HG02852 (cell line): ENCODE measurements at regions not wholly inside any gene's neighbourhood (a gene's known extent, or its start where the extent isn't known, plus 50 kb on each side); places are given as distances from the start of the nearest gene placed in this dataset.
"Not testable (repeated sequence)": the region's sequence is repeated elsewhere in the genome, so short reads cannot be mapped to it uniquely, and the experiment has no call there.

Experiments
- ATAC-seq: cut with Tn5 transposase; IDR thresholded peaks from one replicate; pipeline ENCODE4 v1.9.1; 2021; ENCODE audit warnings: mild to moderate bottlenecking, moderate library complexity; ENCODE audit not compliant: unreplicated experiment

- not testable (repeated sequence) for ATAC-seq
These were observed 1487.2 kb upstream of the WWC1 start for GRCh38 chr5:166804223-166804622.

GRCh38 chr5:166804693-166805092 lies 1486.8 kb upstream of the WWC1 start:
- not testable (repeated sequence) for ATAC-seq

GRCh38 chr5:166810093-166810658 lies 1481.3 kb upstream of the WWC1 start:
- ATAC-seq, result not testable (repeated sequence)

GRCh38 chr5:166810721-166811120 lies 1480.7 kb upstream of the WWC1 start:
- ATAC-seq, result no peak

DNA sequence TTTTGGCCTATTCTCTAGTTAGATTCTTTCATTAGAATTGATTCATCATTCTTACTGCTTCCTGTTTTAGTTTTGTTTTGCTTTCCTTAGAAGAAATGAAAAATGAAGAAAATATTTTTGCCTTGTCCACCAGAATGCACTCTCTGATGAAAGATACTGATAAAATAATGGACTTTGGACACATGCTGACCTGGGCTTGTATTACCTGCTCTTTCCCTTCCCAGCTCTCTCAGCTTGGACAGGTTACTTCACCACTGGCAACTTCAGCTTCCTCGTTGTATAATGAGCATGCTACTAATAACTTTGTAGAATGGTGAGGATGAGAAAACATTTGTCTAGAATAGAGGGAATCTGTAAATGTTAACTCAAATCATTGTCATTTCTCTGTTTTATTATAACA lies 1468.1 kb upstream of the WWC1 start:
- ATAC-seq, result no peak

- no peak for ATAC-seq
These were observed 1457.2 kb upstream of the WWC1 start for GRCh38 chr5:166834246-166834645.

- no peak for ATAC-seq
These were observed 1446.4 kb upstream of the WWC1 start for GRCh38 chr5:166845044-166845443.

DNA sequence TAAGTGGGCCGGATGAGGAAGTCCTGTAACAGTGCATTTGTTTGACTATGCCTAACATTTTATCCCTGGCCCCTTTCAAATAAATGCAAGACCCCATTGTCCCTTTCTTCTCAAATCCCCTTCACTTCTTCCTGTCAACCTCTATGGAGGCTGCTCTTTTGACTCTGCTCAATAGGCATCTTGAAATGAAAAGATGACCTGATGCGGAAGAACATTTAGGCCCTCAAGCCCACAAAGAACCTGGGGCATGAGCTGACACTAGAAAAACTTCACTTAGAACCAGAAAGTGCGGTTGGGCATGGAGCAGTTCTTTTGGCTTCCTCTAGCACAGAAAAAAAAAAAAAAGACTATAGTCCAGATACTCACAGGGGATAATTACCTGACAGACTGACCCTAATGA lies 1434.7 kb upstream of the WWC1 start:
- no peak for ATAC-seq

GRCh38 chr5:166860426-166860825 lies 1431.0 kb upstream of the WWC1 start:
- no peak for ATAC-seq

- ATAC-seq, result no peak
These were observed 1428.9 kb upstream of the WWC1 start for GRCh38 chr5:166862581-166862980.

- no peak for ATAC-seq
These were observed 1426.2 kb upstream of the WWC1 start for GRCh38 chr5:166865206-166865605.

GRCh38 chr5:166880456-166880855 lies 1411.0 kb upstream of the WWC1 start:
- ATAC-seq, result no peak

- ATAC-seq, result no peak
These were observed 1409.6 kb upstream of the WWC1 start for GRCh38 chr5:166881802-166882201.

GRCh38 chr5:166883016-166883415 lies 1408.4 kb upstream of the WWC1 start:
- ATAC-seq, result no peak

DNA sequence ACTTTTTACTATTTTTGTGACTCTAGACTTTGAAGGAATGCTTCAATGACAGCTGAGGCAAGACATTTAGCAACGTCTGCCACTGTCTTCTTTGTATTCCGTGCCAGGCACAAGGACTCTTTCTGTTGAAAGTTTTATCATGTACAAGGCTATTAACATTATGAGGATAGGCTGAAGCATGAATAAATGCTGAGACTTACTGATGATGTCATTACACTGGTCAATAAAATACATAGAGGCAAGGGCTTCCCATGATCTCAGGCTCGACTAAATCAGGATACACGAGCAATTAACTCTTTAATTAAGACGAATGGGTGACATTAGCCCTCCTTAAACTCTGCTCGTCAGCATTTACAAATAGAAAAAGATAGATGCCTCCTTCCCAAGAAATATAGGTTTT lies 1393.3 kb upstream of the WWC1 start:
- ATAC-seq, result no peak

DNA sequence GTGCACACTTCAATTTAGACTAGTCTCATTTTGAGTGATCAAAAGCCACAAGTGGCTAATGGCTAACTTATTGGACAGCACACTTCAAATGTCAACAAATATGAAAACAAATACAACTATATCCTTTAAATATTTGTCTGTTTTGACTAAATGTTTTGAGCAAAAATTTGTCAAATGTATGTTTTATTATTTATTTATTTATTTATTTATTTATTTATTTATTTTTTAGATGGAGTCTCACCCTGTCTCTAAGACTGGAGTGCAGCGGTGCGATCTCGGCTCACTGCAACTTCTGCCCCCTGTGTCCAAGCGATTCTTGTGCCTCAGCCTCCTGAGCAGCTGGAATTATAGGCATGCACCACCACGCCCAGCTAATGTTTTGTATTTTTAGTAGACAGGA lies 1392.1 kb upstream of the WWC1 start:
- no peak for ATAC-seq

DNA sequence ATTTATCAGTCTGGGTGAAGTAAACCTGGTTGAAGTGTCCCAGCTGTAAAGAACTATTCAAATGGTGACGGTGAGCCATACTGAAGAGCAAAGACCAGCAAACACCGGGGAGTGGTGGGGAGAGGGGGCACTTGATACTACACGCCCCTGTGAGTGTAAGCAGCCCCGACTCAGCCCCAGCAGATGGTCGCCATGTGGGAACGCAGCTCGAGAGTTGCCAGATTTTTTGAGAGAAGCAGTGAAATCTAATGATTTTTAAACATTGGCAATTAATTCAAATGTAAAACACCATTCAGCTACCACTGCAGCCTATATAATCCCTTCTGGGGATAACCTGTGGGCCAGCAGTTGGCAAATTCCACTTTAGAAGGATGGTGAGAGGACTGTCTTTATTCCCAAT lies 1386.9 kb upstream of the WWC1 start:
- ATAC-seq, result no peak

DNA sequence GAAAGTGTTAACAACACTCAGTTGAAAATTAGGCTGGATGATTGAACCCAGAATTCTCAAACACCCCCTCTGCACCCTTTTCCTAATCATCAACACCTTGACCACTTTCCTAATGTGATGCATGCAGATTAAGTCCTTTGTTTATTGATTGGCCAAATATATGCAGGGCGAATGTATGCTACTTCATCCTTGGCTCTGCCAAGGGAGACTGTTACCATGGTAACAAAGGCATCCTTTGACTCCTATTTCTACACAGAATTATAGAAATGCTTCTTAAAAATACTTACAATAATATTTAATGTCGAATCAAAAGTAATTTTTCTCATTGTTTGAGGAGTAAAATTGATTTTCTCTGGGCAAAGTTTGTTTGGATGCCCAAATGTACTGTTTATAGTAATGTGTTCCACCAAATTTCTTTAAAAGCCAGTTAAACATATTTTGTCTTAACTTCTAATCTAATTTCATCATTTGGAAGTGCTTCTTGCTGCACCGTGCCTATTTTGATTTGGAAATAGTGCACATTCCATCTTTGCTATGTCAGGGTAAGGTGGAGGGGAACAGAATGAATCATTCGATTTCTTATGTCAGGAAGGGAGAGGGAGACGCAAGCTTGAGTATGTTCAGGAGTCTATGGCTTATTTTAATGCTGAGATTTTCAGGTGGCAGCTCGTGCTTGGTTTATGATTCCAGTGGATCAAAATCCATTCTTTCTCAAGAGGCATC lies 1384.3 kb upstream of the WWC1 start:
- ATAC-seq, result no peak

DNA sequence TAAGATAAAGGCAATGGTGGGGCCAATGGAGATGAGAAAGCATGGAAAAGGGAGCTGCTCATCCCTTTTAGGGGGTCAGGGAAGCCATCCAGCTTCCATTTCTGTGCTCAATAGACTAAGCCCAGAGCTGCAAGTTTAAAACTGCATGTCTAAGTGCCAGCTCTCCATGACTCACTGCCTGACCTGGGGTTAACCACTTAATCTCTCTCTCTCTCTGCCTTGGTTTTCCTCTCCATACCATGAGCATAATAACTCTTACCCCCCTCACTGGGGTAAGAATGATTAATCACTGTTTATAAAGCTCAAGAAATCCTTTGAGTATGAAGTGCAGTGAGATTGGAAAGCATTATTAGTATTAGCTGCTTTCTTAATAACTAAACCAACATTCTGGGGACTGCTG lies 1382.4 kb upstream of the WWC1 start:
- no peak for ATAC-seq

DNA sequence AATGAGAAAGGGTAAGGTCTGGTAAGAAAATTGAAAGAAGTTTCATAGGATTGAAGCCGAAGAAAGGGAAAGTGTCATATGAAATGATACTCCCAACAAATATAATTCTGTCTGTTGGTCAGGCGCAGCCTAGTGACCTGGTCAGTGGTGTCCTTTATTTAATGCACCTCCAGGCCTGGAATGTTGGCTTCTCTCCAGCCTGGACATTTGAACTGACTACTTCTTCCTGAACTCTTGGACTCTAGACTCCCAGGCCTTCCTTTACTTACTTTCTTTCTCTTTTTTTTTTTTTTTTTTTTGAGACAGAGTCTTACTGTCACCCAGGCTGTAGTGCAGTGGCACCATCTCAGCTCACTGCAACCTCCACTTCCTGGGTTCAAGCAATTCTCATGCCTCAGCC lies 1381.5 kb upstream of the WWC1 start:
- ATAC-seq, result no peak

- ATAC-seq, result no peak
These were observed 1380.5 kb upstream of the WWC1 start for GRCh38 chr5:166910995-166911394.

GRCh38 chr5:166916021-166916420 lies 1375.4 kb upstream of the WWC1 start:
- ATAC-seq, result no peak

DNA sequence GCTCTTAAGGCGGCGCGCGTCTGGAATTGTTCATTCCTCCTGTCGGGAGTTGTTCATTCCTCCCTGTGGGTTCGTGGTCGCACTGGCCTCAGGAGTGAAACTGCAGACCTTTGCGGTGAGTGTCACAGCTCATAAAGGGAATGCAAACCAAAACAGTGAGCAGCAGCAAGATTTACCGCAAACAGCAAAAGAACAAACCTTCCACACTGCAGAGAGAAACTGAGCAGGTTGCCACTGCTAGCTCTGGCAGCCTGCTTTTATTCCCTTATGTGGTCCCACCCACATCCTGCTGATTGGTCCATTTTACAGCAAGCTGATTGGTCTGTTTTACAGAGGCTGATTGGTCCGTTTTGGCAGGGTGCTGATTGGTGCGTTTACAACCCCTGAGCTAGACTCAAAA lies 1365.3 kb upstream of the WWC1 start:
- no peak for ATAC-seq
